OCI-LY3 (cell line): ENCODE measurements at regions not wholly inside any gene's neighbourhood (a gene's known extent, or its start where the extent isn't known, plus 50 kb on each side); places are given as distances from the start of the nearest gene placed in this dataset.

ENCODE experiments used
- H2AFZ ChIP-seq: fragments of 200-600, 300-600 bp; shearing (Covaris generic); 2 replicates; pipeline ENCODE4 v1.6.0; 2014; ENCODE audit warnings: antibody characterized with exemption, low read depth, low read length
- H3K27ac ChIP-seq: fragments of 200-600, 300-600 bp; sonication (generic); 2 replicates; pipeline ENCODE4 v1.5.1; 2014; ENCODE audit warnings: mild to moderate bottlenecking, low read length, moderate library complexity, mixed read lengths
- H3K27me3 ChIP-seq: fragments of 200-600, 300-600 bp; sonication (generic); 2 replicates; pipeline ENCODE4 v1.6.1; 2014; ENCODE audit warnings: low read depth, low read length, mixed read lengths
- H3K36me3 ChIP-seq: fragments of 200-600, 300-600 bp; sonication (generic); replicated peaks from 2 replicates; pipeline ENCODE3; 2014; ENCODE audit warnings: low read depth, low read length, mixed read lengths
- H3K4me1 ChIP-seq: fragments of 300-600, 200-600 bp; sonication (generic); 2 replicates; pipeline ENCODE4 v1.6.1; 2014; ENCODE audit warnings: low read length, mixed read lengths
- H3K4me2 ChIP-seq: fragments of 200-600, 300-600 bp; sonication (generic); 2 replicates; pipeline ENCODE4 v1.6.1; 2014; ENCODE audit warnings: low read length, mixed read lengths
- H3K4me3 ChIP-seq: fragments of 300-600, 200-600 bp; sonication (generic); 2 replicates; pipeline ENCODE4 v1.5.1; 2014; ENCODE audit warnings: antibody characterized with exemption, mild to moderate bottlenecking, low read length, moderate library complexity
- H3K79me2 ChIP-seq: fragments of 300-600, 200-600 bp; shearing (Covaris generic); 2 replicates; pipeline ENCODE4 v1.6.1; 2014; ENCODE audit warnings: mild to moderate bottlenecking, low read length, mixed read lengths
- H3K9ac ChIP-seq: fragments of 300-600, 200-600 bp; shearing (Covaris generic); 2 replicates; pipeline ENCODE4 v1.6.0; 2014; ENCODE audit warnings: mild to moderate bottlenecking, low read length, moderate library complexity
- H3K9me3 ChIP-seq: fragments of 200-600, 300-600 bp; shearing (Covaris generic); 2 replicates; pipeline ENCODE4 v1.6.1; 2014; ENCODE audit warnings: low read length, mixed read lengths; ENCODE audit not compliant: insufficient read depth
- H4K20me1 ChIP-seq: fragments of 200-600, 300-600 bp; sonication (generic); 2 replicates; pipeline ENCODE4 v1.6.1; 2016; ENCODE audit warnings: low read length, mixed read lengths; ENCODE audit not compliant: insufficient read depth
- CTCF ChIP-seq: fragments of 200-600, 300-600 bp; sonication (generic); IDR thresholded peaks from 2 replicates; pipeline ENCODE4 v1.5.1; 2014; ENCODE audit warnings: antibody characterized with exemption, low read length, low read depth
- EZH2phosphoT487 ChIP-seq: fragments of 200-600 bp; shearing (Covaris generic); IDR thresholded peaks from 2 replicates; pipeline ENCODE4 v1.6.1; 2018; ENCODE audit warnings: antibody characterized with exemption, mixed run types, low read depth

DNA sequence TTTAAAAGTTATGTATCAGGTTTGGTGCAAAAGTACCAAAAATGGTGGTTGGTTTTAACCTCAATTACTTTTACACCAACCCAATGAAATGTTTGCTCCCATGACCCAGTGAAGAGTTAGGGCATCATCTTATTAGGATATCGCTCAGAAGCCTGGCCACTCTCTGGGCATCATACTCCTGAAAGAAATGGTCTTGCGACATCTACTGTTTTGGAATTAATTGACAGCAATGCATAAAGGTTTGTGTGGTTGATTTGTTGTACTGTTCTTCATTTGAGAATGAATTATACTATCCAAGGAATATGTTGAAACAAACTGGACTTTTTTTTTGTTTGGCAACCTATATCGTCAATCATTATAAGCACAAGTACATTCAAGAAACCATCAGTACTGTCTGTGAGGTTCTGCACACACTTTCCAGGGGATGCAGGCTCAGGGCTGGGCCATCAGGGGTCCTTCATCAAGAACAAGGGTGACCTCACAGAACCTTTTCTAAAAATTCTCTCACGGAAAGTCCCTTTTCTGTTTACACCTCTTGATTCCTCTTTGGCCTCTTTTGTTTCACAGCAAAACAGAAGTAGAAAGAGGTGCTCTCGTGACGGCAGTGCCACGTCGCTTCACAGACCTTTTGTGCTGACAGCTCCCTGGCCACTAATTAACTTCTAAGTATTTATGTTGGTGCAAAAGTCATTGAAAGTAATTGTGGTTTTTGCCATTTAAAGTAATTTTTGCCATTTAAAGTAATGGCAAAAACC lies 117.2 kb upstream of the KLF6 start:
- Histone ChIP-seq H3K4me2 (peak overlapping the region; percentile 67), H2AFZ (no peak overlapping the region), H3K9me3 (no peaks in the 10 kb centered on the region), H3K4me3 (peak overlapping the region; percentile 5; the same call in 1 of the 2 replicates), H4K20me1 (no peaks in the 10 kb centered on the region), H3K4me1 (peaks cover 22% of the 10 kb centered on the region), H3K79me2 (no peaks in the 10 kb centered on the region), H3K9ac (peak overlapping the region; percentile 39; the same call in 1 of the 2 replicates), H3K27me3 (no peaks in the 10 kb centered on the region), H3K36me3 (no peaks in the 10 kb centered on the region), H3K27ac (peak overlapping the region; percentile 34)
- TF ChIP-seq EZH2phosphoT487 (no peak), CTCF (peak; percentile 45)

DNA sequence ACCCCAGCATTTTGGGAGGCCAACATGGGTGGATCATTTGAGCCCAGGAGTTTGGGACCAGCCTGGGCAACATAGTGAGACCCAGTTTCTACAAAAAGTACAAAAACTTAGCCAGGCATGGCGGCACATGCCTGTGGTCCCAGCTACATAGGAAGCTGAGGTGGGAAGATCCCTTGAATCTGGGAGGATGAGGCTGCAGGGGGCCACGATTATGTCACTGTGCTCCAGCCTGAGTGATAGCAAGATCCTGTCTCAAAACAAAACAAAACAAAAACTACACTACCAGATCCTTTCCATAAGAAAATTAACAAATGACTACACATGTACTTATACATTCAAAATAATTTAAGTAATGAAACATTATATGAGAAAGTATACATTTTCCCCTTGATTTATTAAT lies 116.4 kb upstream of the KLF6 start:
- Histone ChIP-seq H3K4me3 (no peak overlapping the region), H3K4me1 (peaks cover 22% of the 10 kb centered on the region), H3K4me2 (peak overlapping the region; percentile 67; the same call in 1 of the 2 replicates), H3K9me3 (no peaks in the 10 kb centered on the region), H3K36me3 (no peaks in the 10 kb centered on the region), H4K20me1 (no peaks in the 10 kb centered on the region), H3K79me2 (no peaks in the 10 kb centered on the region), H3K27me3 (no peaks in the 10 kb centered on the region), H3K27ac (no peak overlapping the region), H2AFZ (no peak overlapping the region), H3K9ac (no peak overlapping the region)
- TF ChIP-seq CTCF (no peak), EZH2phosphoT487 (no peak)

- TF ChIP-seq CTCF (no peak), EZH2phosphoT487 (no peak)
- no peak overlapping the region for H3K27ac ChIP-seq
- no peak overlapping the region for H2AFZ ChIP-seq
- H3K4me2 ChIP-seq = no peak overlapping the region
- H4K20me1 ChIP-seq = no peaks in the 10 kb centered on the region
- H3K9ac ChIP-seq = no peak overlapping the region
- H3K9me3 ChIP-seq = no peaks in the 10 kb centered on the region
- H3K4me1 ChIP-seq = peaks cover 22% of the 10 kb centered on the region
- no peaks in the 10 kb centered on the region for H3K27me3 ChIP-seq
- H3K79me2 ChIP-seq = no peaks in the 10 kb centered on the region
- no peak overlapping the region for H3K4me3 ChIP-seq
- no peaks in the 10 kb centered on the region for H3K36me3 ChIP-seq
These were observed 115.4 kb upstream of the KLF6 start for GRCh38 chr10:3900391-3900790.

DNA sequence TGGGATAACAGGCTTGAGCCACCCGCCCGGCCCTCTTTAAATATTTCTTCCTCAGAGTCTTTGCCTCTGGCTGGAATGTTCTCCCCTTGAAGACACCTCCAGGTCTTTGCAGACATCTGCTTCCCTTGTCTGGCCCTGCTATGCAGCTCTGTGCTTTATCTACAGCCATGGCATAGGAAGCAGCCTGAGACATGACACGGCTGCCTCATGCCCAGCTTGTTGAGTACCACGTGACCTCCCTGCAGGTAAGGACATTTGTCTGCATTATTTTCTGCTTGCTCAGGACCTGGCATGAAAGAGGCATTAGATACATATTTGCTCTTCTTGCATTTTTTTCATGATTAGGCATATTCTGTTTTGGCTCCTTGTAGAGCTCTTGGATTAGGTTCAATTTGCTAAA lies 113.8 kb upstream of the KLF6 start:
- H3K27ac ChIP-seq = no peak overlapping the region
- no peaks in the 10 kb centered on the region for H3K36me3 ChIP-seq
- H4K20me1 ChIP-seq = no peaks in the 10 kb centered on the region
- no peaks in the 10 kb centered on the region for H3K9me3 ChIP-seq
- no peak overlapping the region for H2AFZ ChIP-seq
- no peak overlapping the region for H3K9ac ChIP-seq
- no peak for TF ChIP-seq EZH2phosphoT487
- TF ChIP-seq CTCF = no peak
- H3K4me1 ChIP-seq = peaks cover 27% of the 10 kb centered on the region
- no peak overlapping the region for H3K4me2 ChIP-seq
- no peaks in the 10 kb centered on the region for H3K27me3 ChIP-seq
- H3K79me2 ChIP-seq = no peaks in the 10 kb centered on the region
- H3K4me3 ChIP-seq = no peak overlapping the region
